ENCODE measurements at regions not wholly inside any gene's neighbourhood (a gene's known extent, or its start where the extent isn't known, plus 50 kb on each side); places are given as distances from the start of the nearest gene placed in this dataset.

DNA sequence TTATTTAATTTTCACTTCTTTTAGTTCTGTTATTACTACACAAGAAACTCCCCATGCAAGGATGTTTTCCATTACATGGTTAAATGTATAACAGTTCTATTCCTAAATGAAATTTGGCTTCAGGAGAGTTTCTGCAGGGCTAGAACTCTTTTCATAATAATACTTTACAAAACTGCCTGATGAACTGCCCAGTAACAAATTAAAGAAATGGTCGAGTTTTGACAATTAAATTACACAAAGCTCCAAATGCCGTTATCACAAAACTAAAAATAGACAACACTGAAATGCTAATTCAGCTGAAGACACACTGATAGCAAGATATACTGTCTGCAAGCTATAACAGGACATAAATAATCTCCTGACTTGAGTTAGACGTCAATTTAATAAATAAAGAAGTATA is 435.2 kb upstream of the CCDC54 start:
- no peak overlapping the region for H3K4me3 Mint-ChIP-seq
- TF ChIP-seq, protein P1, sequence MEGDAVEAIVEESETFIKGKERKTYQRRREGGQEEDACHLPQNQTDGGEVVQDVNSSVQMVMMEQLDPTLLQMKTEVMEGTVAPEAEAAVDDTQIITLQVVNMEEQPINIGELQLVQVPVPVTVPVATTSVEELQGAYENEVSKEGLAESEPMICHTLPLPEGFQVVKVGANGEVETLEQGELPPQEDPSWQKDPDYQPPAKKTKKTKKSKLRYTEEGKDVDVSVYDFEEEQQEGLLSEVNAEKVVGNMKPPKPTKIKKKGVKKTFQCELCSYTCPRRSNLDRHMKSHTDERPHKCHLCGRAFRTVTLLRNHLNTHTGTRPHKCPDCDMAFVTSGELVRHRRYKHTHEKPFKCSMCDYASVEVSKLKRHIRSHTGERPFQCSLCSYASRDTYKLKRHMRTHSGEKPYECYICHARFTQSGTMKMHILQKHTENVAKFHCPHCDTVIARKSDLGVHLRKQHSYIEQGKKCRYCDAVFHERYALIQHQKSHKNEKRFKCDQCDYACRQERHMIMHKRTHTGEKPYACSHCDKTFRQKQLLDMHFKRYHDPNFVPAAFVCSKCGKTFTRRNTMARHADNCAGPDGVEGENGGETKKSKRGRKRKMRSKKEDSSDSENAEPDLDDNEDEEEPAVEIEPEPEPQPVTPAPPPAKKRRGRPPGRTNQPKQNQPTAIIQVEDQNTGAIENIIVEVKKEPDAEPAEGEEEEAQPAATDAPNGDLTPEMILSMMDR (conservative IDR thresholded peaks at IDR 0.05), result no peak
- Histone ChIP-seq H3K27ac (ENCODE audit: low read depth, low read length) (no peak overlapping the region), H3K27me3 (ENCODE audit: control insufficient read depth, insufficient read depth, low read length, poor library complexity, severe bottlenecking) (no peaks in the 10 kb centered on the region), H3K4me3 (ENCODE audit: low read length) (no peak overlapping the region), H3K4me1 (ENCODE audit: control insufficient read depth, insufficient read depth, low read length) (no peaks in the 10 kb centered on the region), H3K9ac (ENCODE audit: extremely low read depth, low read length, poor library complexity, severe bottlenecking) (no peak overlapping the region), H3K36me3 (ENCODE audit: control insufficient read depth, insufficient read depth, low read length) (no peaks in the 10 kb centered on the region), H3K9me3 (ENCODE audit: control insufficient read depth, low read length) (peaks cover 17% of the 10 kb centered on the region)
- no peak for DNase-seq
- no peaks in the 10 kb centered on the region for H3K36me3 Mint-ChIP-seq (ENCODE audit: low read depth)
- 83 to 94% methylated on average over 2 of the region's 3 CpGs for WGBS, 2 experiments (ENCODE audit: insufficient coverage in 1 of 2, insufficient read length in 1 of 2)
- peaks cover 9% of the 10 kb centered on the region for H3K9me3 Mint-ChIP-seq
- H3K27ac Mint-ChIP-seq, result no peak overlapping the region
- no peaks in the 10 kb centered on the region for H3K27me3 Mint-ChIP-seq (ENCODE audit: insufficient read depth)
- no peaks in the 10 kb centered on the region for H3K4me1 Mint-ChIP-seq

DNA sequence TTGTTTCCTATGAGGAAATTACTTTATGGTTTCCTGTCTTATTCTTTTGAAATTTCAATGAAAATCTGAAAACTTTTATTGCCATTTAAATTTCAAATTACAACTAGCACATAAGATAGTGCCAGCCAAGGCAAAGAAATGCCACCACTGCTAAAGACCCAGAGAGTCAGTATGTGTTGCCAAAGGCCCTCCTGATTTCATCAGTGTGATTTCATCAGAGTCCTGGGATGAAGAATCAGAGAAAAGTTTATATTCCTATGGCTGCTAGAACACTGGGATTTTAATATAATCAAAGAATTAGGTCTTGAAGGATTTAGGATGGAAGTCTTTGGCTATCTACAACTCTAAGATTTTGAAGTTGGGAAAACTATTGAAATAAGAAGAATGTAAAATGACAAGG is 434.2 kb upstream of the CCDC54 start:
- no peak overlapping the region for H3K4me3 ChIP-seq (ENCODE audit: low read length)
- Mint-ChIP-seq H3K9me3 (peaks cover 9% of the 10 kb centered on the region), H3K4me1 (no peaks in the 10 kb centered on the region), H3K4me3 (no peak overlapping the region), H3K36me3 (ENCODE audit: low read depth) (no peaks in the 10 kb centered on the region), H3K27ac (no peak overlapping the region), H3K27me3 (ENCODE audit: insufficient read depth) (no peaks in the 10 kb centered on the region)
- H3K9ac ChIP-seq (ENCODE audit: extremely low read depth, low read length, poor library complexity, severe bottlenecking), result no peak overlapping the region
- TF ChIP-seq, protein P1 (conservative IDR thresholded peaks at IDR 0.05), result no peak
- no peaks in the 10 kb centered on the region for H3K4me1 ChIP-seq (ENCODE audit: control insufficient read depth, insufficient read depth, low read length)
- H3K27ac ChIP-seq (ENCODE audit: low read depth, low read length), result no peak overlapping the region
- peaks cover 17% of the 10 kb centered on the region for H3K9me3 ChIP-seq (ENCODE audit: control insufficient read depth, low read length)
- H3K27me3 ChIP-seq (ENCODE audit: control insufficient read depth, insufficient read depth, low read length, poor library complexity, severe bottlenecking), result no peaks in the 10 kb centered on the region
- no peaks in the 10 kb centered on the region for H3K36me3 ChIP-seq (ENCODE audit: control insufficient read depth, insufficient read depth, low read length)
- no peak for DNase-seq

DNA sequence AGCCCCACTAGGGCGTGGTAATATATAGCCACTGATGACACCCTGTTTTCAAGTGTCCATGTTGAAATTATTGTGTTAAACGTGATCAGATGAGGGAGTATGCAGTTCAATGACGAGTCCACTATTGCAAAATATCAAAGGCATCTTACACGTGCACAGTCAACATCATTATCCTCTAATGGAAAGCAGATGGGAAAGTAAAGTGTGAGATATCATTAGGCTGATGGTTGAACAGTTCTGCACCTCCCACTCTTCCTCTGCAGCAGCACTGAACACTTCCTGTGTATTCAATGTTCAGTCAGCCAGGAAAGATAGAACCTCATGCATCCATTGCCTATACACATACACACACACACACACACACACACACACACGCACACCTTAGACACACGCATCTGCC is 431.8 kb upstream of the CCDC54 start:
- no peak overlapping the region for H3K9ac ChIP-seq (ENCODE audit: extremely low read depth, low read length, poor library complexity, severe bottlenecking)
- H3K9me3 Mint-ChIP-seq, result no peaks in the 10 kb centered on the region

More for the DNA sequence above, 431.8 kb upstream of the CCDC54 start:
- DNase-seq, result no peak
- Histone ChIP-seq H3K4me3 (ENCODE audit: low read length) (no peak overlapping the region), H3K9me3 (ENCODE audit: control insufficient read depth, low read length) (peaks cover 9% of the 10 kb centered on the region), H3K27ac (ENCODE audit: low read depth, low read length) (no peak overlapping the region), H3K4me1 (ENCODE audit: control insufficient read depth, insufficient read depth, low read length) (no peaks in the 10 kb centered on the region), H3K27me3 (ENCODE audit: control insufficient read depth, insufficient read depth, low read length, poor library complexity, severe bottlenecking) (no peaks in the 10 kb centered on the region), H3K36me3 (ENCODE audit: control insufficient read depth, insufficient read depth, low read length) (no peaks in the 10 kb centered on the region)
- TF ChIP-seq, protein P1 (conservative IDR thresholded peaks at IDR 0.05), result no peak
- Mint-ChIP-seq H3K4me1 (no peaks in the 10 kb centered on the region), H3K36me3 (ENCODE audit: low read depth) (no peaks in the 10 kb centered on the region), H3K27me3 (ENCODE audit: insufficient read depth) (no peaks in the 10 kb centered on the region), H3K27ac (no peak overlapping the region), H3K4me3 (no peak overlapping the region)
- 88 to 100% methylated on average over 1 to 6 of the region's 6 CpGs for WGBS, 2 experiments (ENCODE audit: insufficient coverage in 1 of 2, insufficient read length in 1 of 2)

Data from endodermal cell (in vitro differentiated cells).